Large intestine (tissue), 3 donors: ENCODE measurements at regions not wholly inside any gene's neighbourhood (a gene's known extent, or its start where the extent isn't known, plus 50 kb on each side); places are given as distances from the start of the nearest gene placed in this dataset.

ENCODE experiments used
- DNase-seq, 2 donors: peaks; one replicate each; pipeline versions ENCODE4 v3.0.0 to v3.0.0-alpha.2; 2013
- H3K27ac ChIP-seq: one replicate; pipeline ENCODE4 v1.5.1; 2013; ENCODE audit warnings: low read length
- H3K27me3 ChIP-seq: 2 replicates; pipeline ENCODE4 v1.6.1; 2013; ENCODE audit warnings: low read length; ENCODE audit not compliant: control insufficient read depth, insufficient read depth
- H3K36me3 ChIP-seq: 2 replicates; pipeline ENCODE4 v1.6.1; 2013; ENCODE audit warnings: low read length; ENCODE audit not compliant: control insufficient read depth, insufficient read depth
- H3K4me1 ChIP-seq: one replicate; pipeline ENCODE4 v1.6.1; 2013; ENCODE audit warnings: low read length; ENCODE audit not compliant: control insufficient read depth, insufficient read depth
- H3K4me3 ChIP-seq: one replicate; pipeline ENCODE4 v1.5.1; 2013; ENCODE audit warnings: low read length
- H3K9me3 ChIP-seq: one replicate; pipeline ENCODE4 v1.6.1; 2013; ENCODE audit warnings: mild to moderate bottlenecking, low read depth, low read length, moderate library complexity; ENCODE audit not compliant: control insufficient read depth
- WGBS: methylation state at CpG from one replicate; pipeline ENCODE4 v1.1.5; 2013; ENCODE audit warnings: low lambda C conversion rate; ENCODE audit not compliant: insufficient coverage; 5-methylcytosine and 5-hydroxymethylcytosine counted together

DNA sequence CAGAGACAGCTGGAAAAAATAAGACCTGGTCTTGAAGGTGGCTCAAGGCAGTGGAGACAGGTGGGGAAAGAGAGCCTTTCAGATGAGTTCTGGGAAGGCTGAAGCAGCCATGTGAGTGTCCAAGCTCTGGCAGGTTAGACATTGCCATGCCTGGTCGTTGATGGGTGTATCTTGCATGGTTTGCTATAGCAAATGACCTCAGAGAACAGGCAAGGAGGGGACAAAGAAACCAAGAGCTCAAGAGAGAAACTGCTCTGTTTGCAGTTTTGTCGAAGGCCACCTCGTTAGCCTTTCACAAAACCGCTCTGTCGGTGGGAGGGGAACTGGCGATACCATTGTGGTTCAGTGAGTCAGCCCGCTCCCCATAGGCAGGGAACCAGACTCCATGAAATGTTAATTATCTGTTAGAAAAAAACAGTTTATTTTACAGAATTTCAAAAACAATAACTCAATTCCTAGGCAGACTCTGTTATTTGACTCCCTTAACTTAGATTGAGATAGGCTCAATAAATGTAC lies 82.8 kb upstream of the ARGLU1 start:
- DNase-seq = no peak
- Histone ChIP-seq H3K9me3 (no peaks in the 10 kb centered on the region), H3K36me3 (no peaks in the 10 kb centered on the region), H3K27me3 (no peaks in the 10 kb centered on the region), H3K27ac (no peak overlapping the region), H3K4me1 (peaks cover 8% of the 10 kb centered on the region), H3K4me3 (no peak overlapping the region)
- no CpG with 5 or more reads among the region's 7 CpGs for WGBS

DNA sequence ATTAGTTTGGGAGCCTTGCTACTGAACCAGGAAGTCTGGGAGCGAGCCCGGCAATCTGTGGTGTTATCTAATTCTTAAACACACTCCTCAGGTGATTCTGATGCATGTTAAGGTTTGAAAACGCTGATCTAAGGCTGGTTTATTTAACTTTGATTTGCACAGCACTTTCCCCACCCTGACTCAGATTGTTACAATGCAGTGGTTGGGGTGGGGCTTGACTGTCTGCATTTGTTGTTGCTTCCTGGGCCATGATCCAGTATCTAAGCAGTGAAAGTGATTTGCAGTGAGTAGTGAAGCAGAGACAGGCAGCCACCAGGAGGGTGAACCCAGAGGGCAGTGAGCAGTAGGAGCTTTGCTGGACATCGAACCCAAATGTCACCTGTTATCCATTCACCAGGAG lies 81.6 kb upstream of the ARGLU1 start:
- WGBS = no CpG with 5 or more reads among the region's 4 CpGs
- H3K27ac ChIP-seq = no peak overlapping the region

DNA sequence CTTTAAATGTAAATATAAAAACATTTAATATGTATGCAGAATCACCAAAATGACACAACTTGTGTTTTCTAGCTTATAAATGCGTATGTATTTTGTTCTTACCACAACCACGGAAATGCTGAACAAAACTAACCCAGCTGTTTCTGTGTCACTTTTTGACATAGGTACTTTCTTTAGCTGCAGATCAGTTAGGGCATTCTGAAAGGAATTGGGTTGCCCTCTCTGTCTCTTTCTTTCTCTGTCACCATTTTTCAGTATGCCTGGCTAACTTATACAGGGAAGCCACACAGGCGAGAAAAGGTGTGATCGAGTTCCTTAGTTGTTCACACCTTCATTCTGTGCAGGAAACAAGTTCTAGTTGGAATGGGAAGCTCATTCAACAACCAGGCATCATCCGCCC lies 72.6 kb upstream of the ARGLU1 start:
- Histone ChIP-seq H3K27ac (no peak overlapping the region), H3K9me3 (no peaks in the 10 kb centered on the region), H3K4me3 (no peak overlapping the region), H3K4me1 (no peaks in the 10 kb centered on the region), H3K36me3 (no peaks in the 10 kb centered on the region), H3K27me3 (no peaks in the 10 kb centered on the region)
- 100% methylated on average over 1 of the region's 5 CpGs for WGBS
- DNase-seq = no peak

More for the DNA sequence above, 81.6 kb upstream of the ARGLU1 start:
- peak; percentile 62 to 71 for DNase-seq
- H3K27me3 ChIP-seq = no peaks in the 10 kb centered on the region
- peaks cover 8% of the 10 kb centered on the region for H3K4me1 ChIP-seq
- no peaks in the 10 kb centered on the region for H3K36me3 ChIP-seq
- H3K4me3 ChIP-seq = no peak overlapping the region
- H3K9me3 ChIP-seq = no peaks in the 10 kb centered on the region

DNA sequence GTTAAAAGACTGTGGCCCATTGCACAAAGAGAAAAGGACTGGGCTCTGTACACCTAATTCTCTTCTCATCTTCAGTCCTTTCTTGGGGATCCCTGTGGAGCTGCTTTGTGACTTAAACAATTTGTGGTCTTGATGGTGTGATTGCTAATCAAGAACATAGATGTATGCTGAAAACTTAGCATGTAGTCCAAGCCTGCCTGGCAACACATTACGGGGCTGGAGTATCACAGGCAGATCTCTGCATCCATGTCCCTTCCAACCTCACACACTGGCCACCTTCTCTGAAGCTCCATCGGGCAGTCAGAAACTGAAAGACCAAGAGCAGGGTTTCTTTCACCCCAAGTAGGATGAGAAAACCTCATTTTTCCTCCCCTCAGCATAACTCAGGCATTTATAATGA lies 69.6 kb upstream of the ARGLU1 start:
- H3K36me3 ChIP-seq = no peaks in the 10 kb centered on the region
- no peak overlapping the region for H3K4me3 ChIP-seq
- DNase-seq = no peak
- no peaks in the 10 kb centered on the region for H3K27me3 ChIP-seq
- H3K4me1 ChIP-seq = no peaks in the 10 kb centered on the region
- H3K9me3 ChIP-seq = no peaks in the 10 kb centered on the region
- no peak overlapping the region for H3K27ac ChIP-seq
- no CpG with 5 or more reads among the region's 2 CpGs for WGBS

DNA sequence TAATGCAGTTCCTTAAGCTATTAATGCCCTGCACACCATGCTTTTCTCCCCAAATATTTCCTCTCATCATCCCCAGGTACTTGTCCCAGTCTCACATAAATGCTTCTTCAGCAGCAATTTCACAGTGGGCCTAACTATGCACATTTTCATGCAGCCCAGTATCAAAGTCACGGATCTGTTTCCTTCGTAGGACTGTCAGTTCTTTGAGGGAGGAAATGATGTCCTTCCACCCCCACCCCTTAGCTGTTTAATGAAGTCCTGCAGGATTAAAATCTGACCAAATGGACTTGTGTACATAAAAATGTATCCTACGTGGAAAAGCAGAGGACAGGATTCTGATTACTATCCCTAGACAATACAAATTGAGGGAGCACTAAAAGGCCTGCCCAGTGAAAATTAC lies 68.6 kb upstream of the ARGLU1 start:
- no peak for DNase-seq
- no peaks in the 10 kb centered on the region for H3K27me3 ChIP-seq
- H3K36me3 ChIP-seq = no peaks in the 10 kb centered on the region
- H3K4me3 ChIP-seq = no peak overlapping the region
- WGBS = 80% methylated on average over 1 of the region's 3 CpGs
- no peaks in the 10 kb centered on the region for H3K4me1 ChIP-seq
- H3K9me3 ChIP-seq = no peaks in the 10 kb centered on the region
- no peak overlapping the region for H3K27ac ChIP-seq

DNA sequence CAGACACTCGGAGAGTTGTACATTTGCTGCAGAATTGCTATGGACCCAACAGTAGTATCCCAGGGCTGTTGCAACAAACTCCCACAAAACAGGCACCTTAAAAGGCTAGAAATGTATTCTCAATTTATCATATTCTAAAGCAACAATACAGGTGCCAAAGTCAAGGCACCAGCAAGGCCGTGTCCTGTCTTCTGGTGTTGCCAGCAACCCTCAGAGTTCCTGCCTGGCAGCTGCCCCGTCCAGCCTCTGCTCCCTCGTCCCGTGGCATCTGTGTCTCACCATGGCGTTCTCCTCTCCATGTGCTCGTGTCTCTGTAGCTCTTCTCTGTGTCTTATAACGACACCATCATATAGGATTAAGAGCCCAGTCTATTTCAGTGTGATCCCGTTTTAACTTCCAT lies 67.7 kb upstream of the ARGLU1 start:
- Histone ChIP-seq H3K27ac (no peak overlapping the region), H3K27me3 (no peaks in the 10 kb centered on the region), H3K4me3 (no peak overlapping the region), H3K9me3 (no peaks in the 10 kb centered on the region), H3K36me3 (no peaks in the 10 kb centered on the region), H3K4me1 (no peaks in the 10 kb centered on the region)
- WGBS = 80% methylated on average over 1 of the region's 9 CpGs
- DNase-seq = no peak

DNA sequence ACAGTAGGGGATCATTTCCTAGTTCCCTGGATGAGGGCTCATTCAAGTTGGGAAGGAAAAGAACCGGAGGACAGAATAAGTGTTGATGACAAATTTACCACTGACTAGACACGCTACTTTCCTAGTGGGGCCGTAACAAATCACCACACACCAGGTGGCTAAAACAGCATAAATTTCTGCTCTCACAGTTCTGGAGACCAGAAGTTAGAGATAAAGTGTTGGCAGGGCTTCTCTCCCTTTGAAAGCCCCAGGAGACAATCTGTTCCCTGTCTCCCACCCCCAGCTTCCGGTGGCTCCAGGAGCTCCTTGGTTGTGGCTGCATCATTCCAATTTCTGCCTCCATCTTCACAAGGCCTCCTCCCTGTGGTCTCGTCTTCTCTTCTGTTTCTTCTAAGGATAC lies 65.4 kb upstream of the ARGLU1 start:
- H3K9me3 ChIP-seq = no peaks in the 10 kb centered on the region
- no peaks in the 10 kb centered on the region for H3K27me3 ChIP-seq
- no peak overlapping the region for H3K27ac ChIP-seq
- no peaks in the 10 kb centered on the region for H3K4me1 ChIP-seq
- no peak overlapping the region for H3K4me3 ChIP-seq
- no peaks in the 10 kb centered on the region for H3K36me3 ChIP-seq
- DNase-seq = no peak
- WGBS = 83% methylated on average over 1 of the region's 5 CpGs

DNA sequence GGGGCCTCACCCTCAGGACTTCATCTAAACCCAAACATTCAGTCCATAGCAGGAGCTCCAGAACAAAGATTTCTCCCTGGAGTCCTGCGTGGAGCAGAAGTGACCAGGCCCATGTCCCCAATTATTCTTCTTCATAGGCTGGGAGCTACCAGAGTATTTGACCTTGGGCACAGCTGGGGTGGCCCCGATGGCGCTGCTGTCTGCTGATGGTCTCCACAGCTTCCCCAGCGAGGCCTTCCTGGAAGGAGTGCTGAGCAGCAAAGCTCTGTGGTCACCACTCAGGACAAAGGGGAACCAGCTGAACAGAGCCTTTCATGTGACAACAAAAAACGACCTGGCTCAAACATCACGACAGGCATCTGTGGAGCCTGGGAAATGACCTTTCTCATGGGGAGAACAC lies 62.7 kb upstream of the ARGLU1 start:
- no peaks in the 10 kb centered on the region for H3K36me3 ChIP-seq
- H3K27me3 ChIP-seq = no peaks in the 10 kb centered on the region
- H3K9me3 ChIP-seq = no peaks in the 10 kb centered on the region
- WGBS = 100% methylated on average over 1 of the region's 6 CpGs
- no peak overlapping the region for H3K27ac ChIP-seq
- DNase-seq = no peak
- no peaks in the 10 kb centered on the region for H3K4me1 ChIP-seq
- H3K4me3 ChIP-seq = no peak overlapping the region

DNA sequence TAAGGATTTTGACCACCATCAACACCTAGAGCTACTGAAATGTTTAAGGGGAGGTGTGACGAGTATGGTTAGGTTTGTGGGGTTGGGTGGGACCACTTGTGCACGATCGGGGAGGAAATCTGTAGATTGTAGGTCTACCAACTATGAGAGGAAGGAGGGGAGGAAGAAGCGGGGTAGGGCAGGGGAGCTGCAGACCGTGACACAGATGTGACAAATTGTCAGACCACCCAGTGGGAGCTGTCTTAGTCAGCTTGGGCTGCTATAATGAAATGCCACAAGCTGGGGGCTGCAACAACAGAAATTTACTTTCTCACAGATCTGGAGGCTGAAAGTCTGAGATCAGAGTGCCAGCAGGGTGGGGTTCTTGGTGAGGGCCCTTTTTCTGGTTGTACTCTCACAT lies 62.2 kb upstream of the ARGLU1 start:
- Histone ChIP-seq H3K4me1 (no peaks in the 10 kb centered on the region), H3K27me3 (no peaks in the 10 kb centered on the region), H3K9me3 (no peaks in the 10 kb centered on the region), H3K36me3 (no peaks in the 10 kb centered on the region), H3K4me3 (no peak overlapping the region), H3K27ac (no peak overlapping the region)
- no CpG with 5 or more reads among the region's 5 CpGs for WGBS
- DNase-seq = no peak

DNA sequence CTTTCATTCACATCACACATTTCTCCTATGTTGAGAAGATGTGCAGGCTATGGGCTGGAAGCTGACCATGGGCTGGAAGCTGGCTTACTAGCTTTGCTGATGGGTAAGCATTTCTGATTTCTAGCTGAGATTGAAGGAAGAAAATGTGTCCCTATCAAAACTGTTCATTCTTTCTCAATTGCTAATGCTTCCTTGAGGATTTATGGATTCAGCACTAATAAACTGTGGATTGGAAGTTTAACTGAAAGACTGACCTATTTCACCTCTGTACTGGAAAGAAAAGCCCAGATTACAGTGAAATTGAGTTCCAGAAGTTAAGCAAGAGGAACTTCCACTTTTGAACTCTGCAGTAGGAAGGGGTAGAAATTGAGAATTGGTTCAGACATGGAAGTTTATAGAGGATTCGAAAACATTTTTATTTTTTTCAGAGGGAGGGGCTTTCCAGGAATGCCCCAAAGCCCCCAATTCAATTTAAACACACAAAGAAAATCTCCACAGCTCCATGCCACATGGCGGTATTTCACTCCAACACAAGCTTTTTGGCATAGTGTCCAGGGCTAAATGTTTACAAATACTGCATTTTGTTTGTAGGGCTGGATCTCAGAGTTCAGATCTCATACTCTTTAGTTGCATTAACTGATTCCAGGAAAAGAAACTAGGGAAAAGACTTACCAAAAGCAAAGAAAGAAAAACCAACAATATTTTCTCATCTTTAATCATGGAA lies 61.2 kb upstream of the ARGLU1 start:
- no peak overlapping the region for H3K4me3 ChIP-seq
- H3K27ac ChIP-seq = no peak overlapping the region
- no CpG with 5 or more reads among the region's 2 CpGs for WGBS
- no peaks in the 10 kb centered on the region for H3K36me3 ChIP-seq
- H3K9me3 ChIP-seq = no peaks in the 10 kb centered on the region
- H3K27me3 ChIP-seq = no peaks in the 10 kb centered on the region
- no peak for DNase-seq
- no peaks in the 10 kb centered on the region for H3K4me1 ChIP-seq

DNA sequence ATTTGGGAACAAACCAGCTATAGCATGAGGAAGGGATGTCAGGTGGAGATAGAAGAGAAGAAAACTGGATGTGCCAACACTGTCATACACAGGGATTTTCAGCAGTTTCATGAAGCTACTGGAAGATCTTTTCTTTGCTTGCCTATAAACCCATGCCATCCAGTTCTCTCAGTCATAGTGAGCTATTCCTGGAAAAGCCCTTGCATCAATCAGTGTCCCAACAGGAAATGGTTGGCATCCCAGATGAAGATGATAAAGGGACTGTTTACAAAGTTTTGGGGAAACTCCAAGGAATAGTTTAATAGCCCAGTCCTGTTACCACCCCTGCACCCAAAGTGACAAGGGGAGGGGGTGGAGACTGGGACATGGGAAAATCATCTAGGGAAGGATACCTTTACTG lies 58.5 kb upstream of the ARGLU1 start:
- Histone ChIP-seq H3K4me1 (no peaks in the 10 kb centered on the region), H3K9me3 (no peaks in the 10 kb centered on the region)
- DNase-seq = no peak

More for the DNA sequence above, 58.5 kb upstream of the ARGLU1 start:
- Histone ChIP-seq H3K36me3 (no peaks in the 10 kb centered on the region), H3K4me3 (no peak overlapping the region), H3K27me3 (no peaks in the 10 kb centered on the region), H3K27ac (no peak overlapping the region)
